ENCODE measurements at regions not wholly inside any gene's neighbourhood (a gene's known extent, or its start where the extent isn't known, plus 50 kb on each side); places are given as distances from the start of the nearest gene placed in this dataset.
A peak's percentile ranks its signal among the peaks of the same experiment; 100 is the strongest.

- no peak for TF ChIP-seq SUZ12 (IDR thresholded peaks at IDR 0.05; ENCODE audit: extremely low read depth, insufficient read depth, insufficient read length)
- H3K36me3 ChIP-seq (ENCODE audit: insufficient read depth, insufficient read length, low read length): no peaks in the 10 kb centered on the region
- no peak overlapping the region for H3K4me3 ChIP-seq (ENCODE audit: insufficient read length, low read depth)
- no peaks in the 10 kb centered on the region for H3K27me3 ChIP-seq (ENCODE audit: insufficient read depth, insufficient read length)
- H3K4me1 ChIP-seq (ENCODE audit: insufficient read depth, insufficient read length): no peaks in the 10 kb centered on the region
- no peak for DNase-seq (ENCODE audit: low read depth, low spot score)
- H3K9ac ChIP-seq (ENCODE audit: insufficient read length, low read depth): no peak overlapping the region
- H3K9me3 ChIP-seq (ENCODE audit: insufficient read depth, low read length): no peaks in the 10 kb centered on the region
Observed at GRCh38 chr9:25207402-25208195, 470.6 kb downstream of the TUSC1 start.

GRCh38 chr9:25206027-25206426 lies 472.2 kb downstream of the TUSC1 start:
- no peak overlapping the region for H3K9ac ChIP-seq (ENCODE audit: insufficient read length, low read depth)
- TF ChIP-seq SUZ12 (IDR thresholded peaks at IDR 0.05; ENCODE audit: extremely low read depth, insufficient read depth, insufficient read length): no peak
- no peak for TF ChIP-seq YY1 (IDR thresholded peaks at IDR 0.05; ENCODE audit: insufficient read depth, insufficient read length)
- no peak for TF ChIP-seq ZNF274 (IDR thresholded peaks at IDR 0.05; ENCODE audit: low read depth, low read length)
- no peaks in the 10 kb centered on the region for H3K9me3 ChIP-seq (ENCODE audit: insufficient read depth, low read length)
- H3K27me3 ChIP-seq (ENCODE audit: insufficient read depth, insufficient read length): no peaks in the 10 kb centered on the region
- DNase-seq (ENCODE audit: low read depth, low spot score): no peak
- H3K4me3 ChIP-seq (ENCODE audit: insufficient read length, low read depth): no peak overlapping the region
- H3K4me1 ChIP-seq (ENCODE audit: insufficient read depth, insufficient read length): no peaks in the 10 kb centered on the region
- H3K36me3 ChIP-seq (ENCODE audit: insufficient read depth, insufficient read length, low read length): no peaks in the 10 kb centered on the region

GRCh38 chr9:25205285-25205684 lies 473.0 kb downstream of the TUSC1 start:
- H3K9me3 ChIP-seq (ENCODE audit: insufficient read depth, low read length): no peaks in the 10 kb centered on the region
- H3K4me1 ChIP-seq (ENCODE audit: insufficient read depth, insufficient read length): no peaks in the 10 kb centered on the region
- TF ChIP-seq YY1 (IDR thresholded peaks at IDR 0.05; ENCODE audit: insufficient read depth, insufficient read length) (no peak), SUZ12 (IDR thresholded peaks at IDR 0.05; ENCODE audit: extremely low read depth, insufficient read depth, insufficient read length) (no peak), ZNF274 (IDR thresholded peaks at IDR 0.05; ENCODE audit: low read depth, low read length) (no peak)
- no peaks in the 10 kb centered on the region for H3K27me3 ChIP-seq (ENCODE audit: insufficient read depth, insufficient read length)
- no peaks in the 10 kb centered on the region for H3K36me3 ChIP-seq (ENCODE audit: insufficient read depth, insufficient read length, low read length)
- peak; percentile 13 for DNase-seq (ENCODE audit: low read depth, low spot score)
- H3K4me3 ChIP-seq (ENCODE audit: insufficient read length, low read depth): no peak overlapping the region
- H3K9ac ChIP-seq (ENCODE audit: insufficient read length, low read depth): no peak overlapping the region

GRCh38 chr9:25177858-25178257 lies 500.4 kb downstream of the TUSC1 start:
- H3K27me3 ChIP-seq (ENCODE audit: insufficient read depth, insufficient read length): no peaks in the 10 kb centered on the region
- H3K9me3 ChIP-seq (ENCODE audit: insufficient read depth, low read length): peaks cover 5% of the 10 kb centered on the region; the same call in 1 of the 2 replicates
- DNase-seq (ENCODE audit: low read depth, low spot score): no peak
- TF ChIP-seq ZNF274 (IDR thresholded peaks at IDR 0.05; ENCODE audit: low read depth, low read length) (no peak), YY1 (IDR thresholded peaks at IDR 0.05; ENCODE audit: insufficient read depth, insufficient read length) (no peak), SUZ12 (IDR thresholded peaks at IDR 0.05; ENCODE audit: extremely low read depth, insufficient read depth, insufficient read length) (no peak)
- H3K4me3 ChIP-seq (ENCODE audit: insufficient read length, low read depth): no peak overlapping the region
- no peaks in the 10 kb centered on the region for H3K36me3 ChIP-seq (ENCODE audit: insufficient read depth, insufficient read length, low read length)
- H3K4me1 ChIP-seq (ENCODE audit: insufficient read depth, insufficient read length): no peaks in the 10 kb centered on the region
- H3K9ac ChIP-seq (ENCODE audit: insufficient read length, low read depth): no peak overlapping the region

- Histone ChIP-seq H3K4me1 (ENCODE audit: insufficient read depth, insufficient read length) (no peaks in the 10 kb centered on the region), H3K9ac (ENCODE audit: insufficient read length, low read depth) (no peak overlapping the region), H3K9me3 (ENCODE audit: insufficient read depth, low read length) (no peaks in the 10 kb centered on the region), H3K36me3 (ENCODE audit: insufficient read depth, insufficient read length, low read length) (no peaks in the 10 kb centered on the region), H3K4me3 (ENCODE audit: insufficient read length, low read depth) (no peak overlapping the region), H3K27me3 (ENCODE audit: insufficient read depth, insufficient read length) (no peaks in the 10 kb centered on the region)
- DNase-seq (ENCODE audit: low read depth, low spot score): no peak
- TF ChIP-seq ZNF274 (IDR thresholded peaks at IDR 0.05; ENCODE audit: low read depth, low read length) (no peak), SUZ12 (IDR thresholded peaks at IDR 0.05; ENCODE audit: extremely low read depth, insufficient read depth, insufficient read length) (no peak), YY1 (IDR thresholded peaks at IDR 0.05; ENCODE audit: insufficient read depth, insufficient read length) (no peak)
Observed at GRCh38 chr9:25129537-25129936, 548.7 kb downstream of the TUSC1 start.

- H3K4me3 ChIP-seq (ENCODE audit: insufficient read length, low read depth): no peak overlapping the region
- no peaks in the 10 kb centered on the region for H3K4me1 ChIP-seq (ENCODE audit: insufficient read depth, insufficient read length)
- TF ChIP-seq YY1 (IDR thresholded peaks at IDR 0.05; ENCODE audit: insufficient read depth, insufficient read length) (no peak), ZNF274 (IDR thresholded peaks at IDR 0.05; ENCODE audit: low read depth, low read length) (no peak), SUZ12 (IDR thresholded peaks at IDR 0.05; ENCODE audit: extremely low read depth, insufficient read depth, insufficient read length) (no peak)
- no peaks in the 10 kb centered on the region for H3K9me3 ChIP-seq (ENCODE audit: insufficient read depth, low read length)
- no peak overlapping the region for H3K9ac ChIP-seq (ENCODE audit: insufficient read length, low read depth)
- H3K36me3 ChIP-seq (ENCODE audit: insufficient read depth, insufficient read length, low read length): no peaks in the 10 kb centered on the region
- DNase-seq (ENCODE audit: low read depth, low spot score): no peak
- H3K27me3 ChIP-seq (ENCODE audit: insufficient read depth, insufficient read length): no peaks in the 10 kb centered on the region
Observed at GRCh38 chr9:25121811-25122210, 556.4 kb downstream of the TUSC1 start.

GRCh38 chr9:25119041-25119440 lies 559.2 kb downstream of the TUSC1 start:
- H3K4me3 ChIP-seq (ENCODE audit: insufficient read length, low read depth): no peak overlapping the region
- no peak for DNase-seq (ENCODE audit: low read depth, low spot score)

More at GRCh38 chr9:25119041-25119440, 559.2 kb downstream of the TUSC1 start:
- Histone ChIP-seq H3K27me3 (ENCODE audit: insufficient read depth, insufficient read length) (no peaks in the 10 kb centered on the region), H3K9me3 (ENCODE audit: insufficient read depth, low read length) (no peaks in the 10 kb centered on the region), H3K9ac (ENCODE audit: insufficient read length, low read depth) (no peak overlapping the region), H3K4me1 (ENCODE audit: insufficient read depth, insufficient read length) (no peaks in the 10 kb centered on the region), H3K36me3 (ENCODE audit: insufficient read depth, insufficient read length, low read length) (no peaks in the 10 kb centered on the region)
- no peak for TF ChIP-seq ZNF274 (IDR thresholded peaks at IDR 0.05; ENCODE audit: low read depth, low read length)
- TF ChIP-seq SUZ12 (IDR thresholded peaks at IDR 0.05; ENCODE audit: extremely low read depth, insufficient read depth, insufficient read length): no peak
- TF ChIP-seq YY1 (IDR thresholded peaks at IDR 0.05; ENCODE audit: insufficient read depth, insufficient read length): no peak
